HG02970 (cell line): ENCODE measurements at regions not wholly inside any gene's neighbourhood (a gene's known extent, or its start where the extent isn't known, plus 50 kb on each side); places are given as distances from the start of the nearest gene placed in this dataset.
"Not testable (repeated sequence)": the region's sequence is repeated elsewhere in the genome, so short reads cannot be mapped to it uniquely, and the experiment has no call there.

ENCODE experiments used
- ATAC-seq: cut with Tn5 transposase; IDR thresholded peaks from one replicate; pipeline ENCODE4 v1.9.1; 2021; ENCODE audit warnings: mild to moderate bottlenecking, moderate library complexity, moderate number of reproducible peaks; ENCODE audit not compliant: unreplicated experiment, low FRiP score

DNA sequence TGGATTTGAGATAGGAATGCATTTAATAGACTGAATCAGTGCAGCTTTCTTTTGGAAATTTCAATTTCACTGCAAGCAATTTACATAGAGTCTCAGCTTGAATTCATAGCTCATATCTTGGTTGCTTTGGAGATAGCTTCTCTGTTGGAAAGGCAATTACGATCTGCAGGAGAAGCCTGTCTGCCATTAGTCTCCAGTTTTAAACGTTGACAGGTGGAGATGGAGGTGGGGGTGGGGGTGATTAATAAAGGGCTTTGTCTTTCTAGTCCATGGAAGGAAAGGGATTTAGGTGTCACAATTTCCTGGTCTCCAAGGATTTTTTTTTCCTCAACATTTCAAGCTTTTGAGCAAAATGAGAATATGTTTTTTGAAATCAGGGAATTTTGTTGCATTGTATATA is 184.7 kb downstream of the CARTPT start:
- no peak for ATAC-seq

DNA sequence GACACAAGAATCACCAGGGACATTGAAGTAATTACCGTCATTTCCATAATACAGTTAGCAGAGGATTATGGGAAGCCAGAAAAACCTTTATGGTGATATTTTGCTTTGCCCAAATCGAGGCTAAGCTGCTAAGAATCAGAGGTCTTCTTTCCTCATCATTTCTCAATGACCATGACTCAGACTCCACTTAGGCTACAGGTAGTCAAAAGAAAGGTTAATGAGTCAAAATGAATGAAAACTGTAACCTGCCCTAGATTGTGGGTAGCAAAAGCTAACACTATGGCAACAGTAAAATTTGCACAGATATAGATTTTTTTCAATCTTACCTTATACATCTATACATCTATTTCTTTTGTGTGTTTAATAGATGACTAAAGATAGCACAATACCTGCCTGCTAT is 185.8 kb downstream of the CARTPT start:
- no peak for ATAC-seq

DNA sequence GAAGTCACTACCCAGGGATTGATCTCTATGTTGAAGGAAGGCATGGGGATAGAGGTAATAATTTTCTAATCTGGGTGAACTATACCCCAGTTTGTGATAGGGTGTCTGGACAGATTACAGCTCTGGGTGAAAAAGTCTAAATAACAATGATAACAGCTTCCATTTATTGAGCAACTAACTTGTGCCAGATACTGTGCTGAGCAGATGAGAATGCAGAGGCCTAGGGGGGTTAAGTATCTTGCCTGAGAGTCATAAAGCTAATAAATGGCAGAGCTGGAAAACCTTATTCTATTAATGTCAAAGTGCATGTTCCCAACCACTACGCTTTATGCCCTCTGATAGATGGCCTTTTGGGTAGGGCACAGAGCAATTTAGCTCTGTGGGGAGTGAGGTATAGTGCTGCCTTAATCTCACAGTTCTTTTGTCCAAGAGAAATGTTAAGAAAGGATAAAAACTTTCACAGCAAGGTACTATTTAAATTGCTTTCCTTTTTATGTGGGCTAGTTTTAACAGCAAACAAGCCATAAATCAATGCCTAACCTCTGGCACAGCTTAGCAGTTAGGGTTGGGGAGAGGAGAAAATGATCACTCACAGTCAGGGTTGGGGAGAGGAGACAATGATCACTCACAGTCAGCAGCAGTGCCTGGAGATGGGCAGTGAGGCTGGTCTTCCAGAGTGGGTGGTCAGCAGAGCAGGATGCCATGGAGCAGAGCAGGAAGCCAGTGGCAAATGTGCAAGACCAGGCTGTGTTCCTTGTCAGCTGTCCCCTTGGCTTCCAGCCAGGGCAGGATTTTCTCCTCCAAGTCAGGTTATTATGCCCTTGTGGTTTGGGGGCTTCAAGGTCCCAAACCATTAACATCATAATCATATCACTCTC is 187.0 kb downstream of the CARTPT start:
- ATAC-seq: no peak

DNA sequence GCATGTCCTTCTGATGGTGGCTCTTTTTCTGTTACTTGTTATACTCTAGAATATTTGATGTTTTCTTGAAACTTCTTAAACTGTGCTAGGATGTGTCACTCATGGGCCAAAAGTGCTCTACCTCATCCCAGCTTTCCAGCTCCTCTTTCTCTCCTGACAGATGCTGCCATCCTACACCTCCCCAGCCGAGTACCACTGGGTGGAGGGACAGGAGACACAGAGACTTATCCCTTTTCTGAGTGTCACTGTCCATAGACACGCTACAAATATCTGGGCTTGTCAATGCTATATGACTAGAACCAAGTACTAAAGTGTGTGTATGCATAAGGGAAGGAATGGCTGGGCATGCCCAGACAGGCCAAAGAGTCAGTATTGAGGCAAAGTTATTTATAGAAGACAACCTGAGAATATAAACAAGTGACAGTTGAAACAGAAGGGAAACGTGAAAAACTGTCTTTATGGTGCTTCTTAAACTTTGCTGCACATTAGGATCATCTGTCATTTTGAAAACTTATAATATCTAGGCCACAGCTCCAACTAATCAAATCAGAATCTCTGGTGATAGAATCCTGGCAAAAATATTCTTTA is 188.0 kb downstream of the CARTPT start:
- no peak for ATAC-seq

DNA sequence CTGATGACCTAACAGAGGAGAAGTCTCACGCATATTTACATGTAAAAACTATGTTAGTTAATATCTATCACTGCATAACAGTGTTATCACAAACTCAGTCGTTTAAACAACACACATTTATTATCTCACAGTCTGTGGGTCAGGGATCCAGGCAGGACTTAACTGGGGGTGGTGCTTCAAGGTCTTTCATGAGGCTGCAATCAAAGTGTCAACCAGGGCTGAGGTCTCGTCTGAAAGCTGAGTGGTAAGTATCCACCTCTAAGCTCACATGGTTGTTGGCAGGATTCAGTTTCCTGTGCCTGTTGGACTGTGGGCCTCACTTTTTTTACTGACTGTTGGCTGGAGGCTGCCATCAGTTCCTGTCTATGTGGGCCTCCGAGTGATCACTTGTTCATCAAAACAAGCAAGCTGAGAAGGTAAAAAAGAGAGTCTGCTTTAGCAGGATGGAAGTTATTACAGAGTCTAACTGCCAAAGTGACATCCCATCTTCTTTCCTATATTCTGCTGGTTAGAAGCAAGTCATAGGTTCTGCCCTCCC is 188.6 kb downstream of the CARTPT start:
- no peak for ATAC-seq

DNA sequence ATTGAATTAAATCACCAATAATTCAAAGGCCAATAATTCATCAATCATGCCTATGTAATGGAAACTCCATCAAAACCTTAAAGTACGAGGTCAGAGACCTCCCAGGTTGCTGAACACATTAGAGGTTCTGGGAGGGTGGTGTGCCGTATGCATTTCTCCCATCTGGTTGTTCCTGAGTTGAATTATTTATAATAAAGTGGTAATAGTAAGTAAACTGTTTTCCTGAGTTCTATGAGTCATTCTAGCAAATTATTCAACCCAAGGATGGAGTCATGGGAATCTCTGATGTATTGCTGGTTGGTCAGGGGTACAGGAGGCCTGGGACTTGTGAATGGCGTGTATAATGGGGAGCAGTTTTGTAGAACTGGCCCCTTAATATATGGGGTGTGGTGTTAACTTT is 191.7 kb downstream of the CARTPT start:
- ATAC-seq: no peak

DNA sequence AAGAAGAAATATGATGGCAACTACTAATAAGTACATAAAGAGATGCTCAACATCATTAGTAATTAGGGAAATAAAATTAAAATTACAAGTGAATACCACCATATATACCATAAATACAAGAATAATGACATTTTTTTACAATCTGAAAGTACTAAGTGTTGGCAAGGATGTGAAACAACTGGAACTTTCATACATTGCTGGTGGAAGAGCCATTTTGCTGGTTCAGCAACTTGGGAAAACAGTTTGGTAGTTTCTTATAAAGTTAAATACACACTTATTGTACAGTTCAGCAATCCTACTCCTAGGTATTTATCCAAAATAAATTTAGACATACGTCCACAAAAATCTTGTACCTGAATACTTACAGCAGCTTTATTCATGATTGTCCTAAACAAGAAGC is 192.9 kb downstream of the CARTPT start:
- ATAC-seq: no peak

DNA sequence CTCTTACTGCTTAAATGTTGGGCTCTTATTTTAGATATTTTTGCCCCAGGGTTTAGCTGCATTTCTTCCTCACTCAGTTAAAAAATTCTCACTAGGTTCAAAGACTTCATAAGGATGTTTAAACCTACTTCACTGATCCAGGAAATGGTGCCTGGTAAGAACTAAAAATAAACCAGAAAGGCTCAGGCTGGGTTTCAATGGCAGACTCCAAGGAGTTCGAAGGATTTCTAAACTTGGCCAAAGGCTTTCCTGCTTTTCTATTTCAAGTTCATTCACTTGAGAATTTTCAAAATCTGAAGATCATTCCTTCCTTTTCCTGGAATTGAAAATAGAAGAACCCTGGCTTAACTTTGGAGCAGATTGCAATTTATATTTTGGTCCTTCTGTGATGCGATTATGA is 193.0 kb upstream of the MAP1B start:
- no peak for ATAC-seq

DNA sequence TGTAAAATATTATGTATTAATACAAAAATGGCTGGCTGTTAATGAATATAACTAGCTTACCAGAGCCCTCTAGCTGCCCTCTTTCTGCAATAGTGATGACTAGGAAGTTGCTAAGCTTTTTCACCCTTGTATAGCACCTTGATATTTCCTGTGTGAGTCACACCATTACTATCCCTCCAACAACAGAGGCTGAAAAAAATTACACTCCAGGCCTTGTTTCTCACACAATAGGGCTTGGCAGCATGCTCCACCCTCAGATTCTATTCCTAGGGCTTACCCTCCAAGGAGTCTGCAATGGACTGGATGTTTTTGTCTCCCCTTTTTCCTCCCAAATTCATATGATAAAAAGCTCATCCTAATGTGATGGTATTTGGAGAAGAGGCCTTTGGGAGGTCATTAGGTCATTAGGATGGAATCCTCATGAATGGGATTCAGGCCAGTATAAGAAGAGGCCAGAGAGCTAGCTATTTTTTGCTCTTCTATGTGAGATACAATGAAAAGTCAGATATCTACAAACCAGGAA is 184.6 kb upstream of the MAP1B start:
- no peak for ATAC-seq

DNA sequence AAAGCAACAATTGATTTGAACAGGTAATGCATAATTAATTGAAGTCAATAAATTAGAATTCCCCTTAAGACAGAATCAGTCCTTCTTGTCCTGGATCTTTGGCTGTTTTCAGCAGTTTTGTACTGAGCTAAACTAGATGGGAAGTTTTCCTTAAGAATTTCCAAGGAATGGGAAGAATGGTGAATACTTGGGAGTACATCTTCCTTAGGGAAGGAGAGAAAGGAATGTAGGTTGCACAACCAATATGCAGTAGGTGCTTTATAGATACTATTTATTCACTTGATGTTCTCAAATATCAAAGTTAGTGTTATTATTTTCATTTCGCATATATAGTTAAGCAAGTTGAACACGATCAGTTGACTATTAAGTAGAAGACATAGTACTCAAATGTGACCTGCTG is 183.5 kb upstream of the MAP1B start:
- ATAC-seq: no peak

DNA sequence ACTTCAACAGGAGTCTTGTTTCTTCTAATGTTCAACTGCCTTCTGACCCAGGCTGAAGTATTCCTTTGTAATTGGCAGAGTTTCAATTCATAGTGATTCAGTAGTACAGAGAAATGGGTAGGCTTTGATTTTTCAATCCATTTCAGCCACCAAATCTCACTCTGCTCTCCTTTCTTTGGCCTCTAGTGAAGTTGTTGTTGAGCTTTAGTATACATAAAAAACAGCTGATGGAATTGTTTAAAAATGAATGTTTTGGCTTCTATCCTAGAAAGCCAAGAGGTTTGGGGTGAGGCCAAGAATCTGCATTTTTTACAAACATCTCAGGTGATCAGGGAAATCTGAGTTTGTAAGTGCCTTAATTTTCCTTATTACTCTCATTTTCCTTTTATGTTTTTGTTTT is 182.9 kb upstream of the MAP1B start:
- ATAC-seq: no peak

DNA sequence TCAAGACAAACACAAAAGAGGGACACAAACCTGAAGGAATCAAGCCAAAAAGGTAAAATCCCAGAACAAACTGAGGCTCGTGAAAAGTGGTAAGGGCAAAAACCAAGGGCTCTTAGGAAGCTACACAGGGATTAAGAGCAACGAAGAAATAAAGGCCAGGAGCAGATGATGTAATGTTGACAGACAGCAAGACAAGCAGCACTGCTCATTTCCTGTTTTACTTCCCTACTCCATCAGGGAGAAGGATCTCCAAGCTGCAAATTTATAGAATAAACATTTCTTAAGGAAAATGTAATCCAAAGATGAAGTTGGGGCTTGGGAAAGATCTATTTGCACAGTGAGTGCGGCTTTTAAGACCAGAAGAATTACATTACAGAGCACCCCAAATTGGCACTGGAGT is 182.3 kb upstream of the MAP1B start:
- no peak for ATAC-seq

DNA sequence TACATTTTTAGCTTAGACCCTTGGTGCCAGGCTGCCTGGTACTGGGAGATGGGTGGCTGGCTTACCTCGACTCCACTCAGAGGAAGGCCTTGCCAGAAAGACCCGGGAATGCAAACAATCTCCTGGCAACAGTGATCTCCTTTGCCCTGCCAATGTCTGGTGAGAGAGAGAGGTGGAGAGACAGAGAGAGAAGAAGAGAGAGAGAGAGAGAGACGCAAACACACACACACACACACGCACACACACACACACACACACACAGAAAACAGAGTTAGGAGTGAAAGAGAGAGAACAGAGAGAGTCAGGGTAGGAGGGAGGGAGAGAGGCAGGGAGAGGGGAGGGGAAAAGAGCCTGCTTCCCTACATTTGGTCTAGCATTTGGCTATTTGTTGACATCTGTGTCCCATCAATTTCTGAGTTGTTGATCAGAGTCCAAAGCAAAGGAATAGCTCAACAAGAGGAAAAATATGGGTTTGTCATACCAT is 181.6 kb upstream of the MAP1B start:
- ATAC-seq: no peak

DNA sequence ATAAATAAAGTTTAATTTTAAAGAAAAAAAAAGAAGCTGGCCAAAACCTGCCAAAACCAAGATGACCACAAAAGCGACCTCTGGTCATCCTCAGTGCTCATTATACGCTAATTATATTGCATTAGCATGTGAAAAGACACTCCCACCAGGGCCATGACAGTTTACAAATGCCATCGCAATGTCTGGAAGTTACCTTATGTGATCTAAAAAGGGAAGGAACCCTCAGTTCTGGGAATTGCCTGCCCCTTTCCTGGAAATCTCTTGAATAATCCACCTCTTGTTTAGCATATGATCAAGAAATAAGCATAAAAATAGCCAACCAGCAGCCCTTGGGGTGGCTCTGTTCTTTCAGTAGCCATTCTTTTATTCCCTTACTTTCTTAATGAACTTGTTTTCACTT is 178.3 kb upstream of the MAP1B start:
- no peak for ATAC-seq

DNA sequence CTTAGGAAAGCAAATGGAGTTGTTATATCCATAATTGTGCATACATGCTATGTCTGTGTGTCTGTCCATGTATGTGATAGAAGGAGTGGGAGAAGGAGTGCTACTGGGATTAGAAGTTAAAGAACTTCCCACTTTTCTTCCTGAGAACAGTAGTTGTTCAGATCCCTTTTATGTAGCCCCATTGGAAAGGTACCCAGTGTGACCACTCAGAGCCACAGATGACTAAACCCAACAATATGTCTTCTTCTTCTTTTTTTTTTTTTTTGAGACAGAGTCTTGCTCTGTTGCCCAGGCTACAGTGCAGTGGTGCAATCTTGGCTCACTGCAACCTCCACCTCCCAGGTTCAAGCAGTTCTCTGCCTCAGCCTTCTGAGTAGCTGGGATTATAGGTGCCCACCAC is 176.7 kb upstream of the MAP1B start:
- not testable (repeated sequence) for ATAC-seq

DNA sequence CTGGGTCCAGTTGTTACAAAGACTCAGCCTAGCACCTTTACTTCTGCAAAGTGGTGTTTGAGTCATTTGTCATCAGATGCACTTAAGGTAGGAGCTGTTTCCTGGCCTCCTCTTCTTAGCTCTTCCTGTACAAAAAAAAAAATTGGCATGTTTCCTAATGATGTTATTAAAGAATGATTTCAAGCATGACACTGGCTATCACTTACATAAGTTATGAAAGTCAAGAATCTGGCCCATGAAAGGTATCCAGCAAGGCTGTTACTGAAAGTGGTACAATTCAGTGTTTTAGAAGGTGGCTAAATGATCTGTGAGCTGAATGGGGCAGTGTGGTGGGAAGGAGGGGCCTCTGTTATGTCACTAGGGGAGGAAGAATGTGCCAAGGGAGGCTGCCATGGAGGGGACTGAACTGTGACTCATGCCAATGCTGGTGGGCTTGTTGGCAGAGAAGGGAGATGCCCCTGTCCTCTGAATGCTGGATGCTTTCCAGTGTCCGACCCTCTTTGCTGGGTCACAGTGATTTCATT is 175.1 kb upstream of the MAP1B start:
- no peak for ATAC-seq

DNA sequence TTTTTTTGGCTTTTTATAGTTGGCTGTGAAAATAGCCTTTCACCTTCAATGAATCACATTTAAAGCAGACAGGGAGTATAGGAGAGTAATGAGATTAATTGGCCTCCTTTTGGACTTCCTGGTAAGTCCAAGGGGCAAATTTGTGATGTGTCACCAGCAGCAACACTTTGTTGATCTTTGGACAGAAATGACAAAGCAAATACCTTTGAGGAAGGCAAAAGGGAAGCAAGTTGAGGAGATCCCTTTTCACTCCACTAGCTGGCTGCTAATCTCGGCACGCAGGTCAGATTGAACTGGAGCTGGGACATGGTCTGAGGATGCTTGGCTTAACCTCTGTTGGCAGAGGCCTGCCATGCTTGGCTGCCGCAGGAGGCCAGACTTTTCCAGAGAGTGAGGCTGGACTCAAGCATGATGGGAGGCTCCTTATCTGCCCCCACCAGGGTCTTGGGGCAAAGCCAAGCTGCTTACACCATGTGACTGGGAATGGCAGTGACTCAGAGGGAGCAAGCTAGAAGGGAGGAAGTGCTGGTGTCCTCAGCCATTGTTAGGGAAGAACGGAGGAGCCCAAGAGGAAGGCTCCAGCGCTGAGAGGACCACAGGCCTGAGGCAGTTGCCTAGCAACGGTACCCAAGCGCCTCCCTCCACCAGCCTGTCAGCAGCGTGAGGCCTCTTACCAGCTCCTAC is 174.5 kb upstream of the MAP1B start:
- ATAC-seq: no peak

DNA sequence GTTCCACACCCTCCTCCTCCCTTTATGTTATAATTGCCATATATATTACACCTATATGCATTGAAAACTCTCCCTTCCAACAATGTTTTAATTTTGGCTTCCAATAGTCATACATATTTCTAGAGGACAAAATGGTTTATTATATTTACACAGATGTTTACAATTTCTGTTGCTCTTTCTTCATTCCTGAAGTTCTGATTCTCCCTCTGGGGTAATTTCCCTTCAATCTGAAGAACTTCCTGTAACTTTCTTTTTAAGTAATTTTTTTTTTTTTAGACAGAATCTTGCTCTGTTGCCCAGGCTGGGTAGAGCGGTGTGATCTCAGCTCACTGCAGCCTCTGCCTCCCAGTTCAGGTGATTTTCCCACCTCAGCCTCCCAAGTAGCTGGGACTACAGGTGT is 173.0 kb upstream of the MAP1B start:
- ATAC-seq: no peak

DNA sequence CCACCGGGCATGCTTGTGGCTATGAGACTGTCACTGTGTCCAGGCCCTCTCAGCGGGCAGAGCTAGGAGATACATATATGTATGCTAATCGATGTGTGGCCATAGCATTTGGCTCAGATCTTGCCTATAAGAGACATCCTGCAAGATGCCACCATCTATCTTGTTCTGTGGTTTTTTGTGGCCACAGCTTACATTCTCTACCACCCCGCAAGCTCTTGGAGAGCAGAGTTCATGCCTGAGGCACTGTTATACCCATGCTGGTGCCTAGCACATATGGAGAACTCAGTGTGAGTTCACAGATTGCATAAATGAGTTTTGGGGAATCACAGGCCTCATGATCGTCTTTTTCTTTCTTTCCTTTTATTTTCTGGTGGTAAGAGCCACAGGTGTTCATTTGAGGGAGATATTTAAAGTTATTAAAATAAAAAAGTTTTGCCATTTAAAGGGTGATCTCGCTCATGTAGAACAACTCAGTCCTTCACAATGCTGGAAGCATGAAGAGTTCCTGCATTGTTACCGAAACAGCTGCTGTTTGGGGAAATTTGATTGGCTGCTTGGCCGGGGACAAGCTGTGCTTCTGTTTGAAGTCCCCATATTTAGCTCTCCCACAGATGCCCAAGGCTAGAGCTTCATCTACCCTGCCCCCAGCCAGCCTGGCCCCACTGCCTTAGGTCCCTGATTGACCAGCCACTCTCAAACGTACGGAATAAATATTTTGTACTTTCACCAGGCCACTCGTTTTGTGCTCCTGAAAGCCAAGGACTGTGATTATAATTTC is 169.2 kb upstream of the MAP1B start:
- ATAC-seq: no peak

DNA sequence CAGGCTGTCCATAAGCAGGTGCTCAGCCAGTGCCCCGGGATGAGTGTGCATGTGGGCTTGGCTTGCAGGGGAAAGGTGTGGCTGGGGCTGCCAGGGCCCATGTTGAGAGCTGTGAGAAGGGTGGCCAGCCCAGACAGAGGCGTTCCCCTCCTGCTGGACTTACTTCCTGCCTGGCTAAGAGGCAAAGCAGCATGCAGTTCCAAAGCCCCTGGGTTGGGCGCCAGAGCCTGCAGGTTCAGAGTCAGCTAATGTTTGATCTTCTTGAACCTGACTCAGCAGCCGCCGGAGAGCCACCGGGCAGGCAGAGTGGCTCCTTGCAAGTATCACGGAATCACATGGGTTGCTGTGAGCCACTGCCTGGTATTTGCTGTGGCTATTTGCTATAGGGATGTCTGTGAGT is 168.4 kb upstream of the MAP1B start:
- ATAC-seq: no peak
